ENCODE measurements at regions not wholly inside any gene's neighbourhood (a gene's known extent, or its start where the extent isn't known, plus 50 kb on each side); places are given as distances from the start of the nearest gene placed in this dataset.
"Not testable (repeated sequence)": the region's sequence is repeated elsewhere in the genome, so short reads cannot be mapped to it uniquely, and the experiment has no call there.

- no peak for ATAC-seq
- Histone ChIP-seq H3K4me1 (peaks cover 0 to 10% (median 0%) of the 10 kb centered on the region in 3 donors), H3K36me3 (no peaks in the 10 kb centered on the region), H3K27me3 (no peaks in the 10 kb centered on the region), H3K27ac (no peak overlapping the region), H3K4me3 (no peak overlapping the region), H3K9me3 (no peaks in the 10 kb centered on the region)
- WGBS, 2 donors (ENCODE audit: low coverage in 1 of 2) = 63 to 80% methylated on average over 1 to 2 of the region's 3 CpGs
- no peak for TF ChIP-seq EP300 (IDR thresholded peaks at IDR 0.05)
- no peak for TF ChIP-seq POLR2AphosphoS5 (IDR thresholded peaks at IDR 0.05)
- TF ChIP-seq CTCF (IDR thresholded peaks at IDR 0.05) = no peak
- no peak for TF ChIP-seq POLR2A (IDR thresholded peaks at IDR 0.05)
Measured at GRCh38 chr2:128513961-128514283, 195.3 kb upstream of the HS6ST1 start.

DNA sequence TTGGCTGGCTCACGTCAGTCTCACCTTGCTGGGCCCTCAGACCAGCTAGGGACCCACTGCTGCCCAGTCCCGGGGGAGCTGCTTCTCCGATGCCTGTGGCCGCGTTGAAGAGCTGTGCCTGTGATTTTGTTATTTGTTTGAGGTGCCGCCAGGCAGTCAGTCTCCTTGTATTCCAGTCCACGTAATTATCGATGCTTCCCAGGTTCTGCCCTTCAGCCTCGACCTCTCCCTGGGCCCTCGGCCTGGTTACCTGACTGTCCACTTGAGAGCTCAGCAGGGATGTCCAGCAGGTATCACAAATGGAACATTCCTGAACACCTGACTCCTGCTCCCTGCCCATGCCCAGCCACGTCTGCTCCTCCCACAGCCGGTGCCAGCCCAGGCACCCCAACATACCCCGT, 195.9 kb upstream of the HS6ST1 start:
- 96 to 98% methylated on average over 7 to 13 of the region's 13 CpGs for WGBS, 2 donors (ENCODE audit: low coverage in 1 of 2)
- Histone ChIP-seq H3K27ac (no peak overlapping the region), H3K27me3 (no peaks in the 10 kb centered on the region), H3K4me1 (peaks cover 0 to 10% (median 0%) of the 10 kb centered on the region in 3 donors), H3K4me3 (no peak overlapping the region), H3K36me3 (no peaks in the 10 kb centered on the region), H3K9me3 (no peaks in the 10 kb centered on the region)
- TF ChIP-seq CTCF (IDR thresholded peaks at IDR 0.05) (no peak), EP300 (IDR thresholded peaks at IDR 0.05) (no peak), POLR2AphosphoS5 (IDR thresholded peaks at IDR 0.05) (no peak), POLR2A (IDR thresholded peaks at IDR 0.05) (no peak)
- ATAC-seq = no peak

DNA sequence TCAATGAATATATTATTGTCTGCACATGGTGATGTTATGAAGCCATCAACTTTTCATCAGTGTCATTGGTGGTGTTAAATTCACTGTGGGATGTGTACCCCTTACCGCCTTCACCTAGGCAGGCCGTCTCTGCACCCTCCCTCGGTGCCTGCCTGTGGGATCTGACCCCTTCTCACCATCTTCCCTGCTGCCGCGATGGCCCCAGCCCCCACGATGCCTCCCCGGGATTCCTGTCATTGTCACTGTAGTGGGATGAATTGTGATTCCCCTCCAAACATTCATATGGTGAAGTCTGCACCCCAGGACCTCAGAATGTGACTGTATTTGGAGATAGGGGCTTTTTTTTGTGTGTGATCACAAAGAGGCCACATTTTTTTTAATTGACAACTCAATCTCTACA, 198.3 kb upstream of the HS6ST1 start:
- WGBS, 2 donors (ENCODE audit: low coverage in 1 of 2) = 60 to 68% methylated on average over 5 to 7 of the region's 7 CpGs
- H3K27me3 ChIP-seq = no peaks in the 10 kb centered on the region
- H3K27ac ChIP-seq = no peak overlapping the region
- TF ChIP-seq POLR2A (IDR thresholded peaks at IDR 0.05) = no peak
- no peak for TF ChIP-seq POLR2AphosphoS5 (IDR thresholded peaks at IDR 0.05)
- TF ChIP-seq CTCF (IDR thresholded peaks at IDR 0.05) = no peak
- TF ChIP-seq EP300 (IDR thresholded peaks at IDR 0.05) = no peak
- H3K36me3 ChIP-seq = no peaks in the 10 kb centered on the region
- peaks cover 0 to 10% (median 0%) of the 10 kb centered on the region in 3 donors for H3K4me1 ChIP-seq
- ATAC-seq = no peak
- no peaks in the 10 kb centered on the region for H3K9me3 ChIP-seq
- no peak overlapping the region for H3K4me3 ChIP-seq

DNA sequence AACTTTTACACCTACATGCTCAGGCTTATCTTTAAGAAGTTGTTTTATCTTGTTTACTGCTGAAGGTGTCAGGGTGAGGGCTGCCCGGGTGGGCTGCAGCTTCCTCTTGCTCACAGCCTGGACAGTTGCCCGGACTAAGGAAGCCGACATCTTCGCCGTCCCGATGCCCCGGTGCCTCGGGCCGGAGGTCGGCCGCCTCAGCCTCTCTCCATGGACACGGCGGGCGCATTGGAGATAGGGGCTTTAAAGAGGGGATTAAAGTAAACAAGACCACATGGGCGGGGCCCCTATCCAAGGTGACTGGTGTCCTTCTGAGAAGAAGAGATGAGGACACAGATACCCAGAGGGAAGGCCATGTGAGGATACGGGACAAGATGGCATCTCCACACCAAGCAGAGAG, 200.4 kb upstream of the HS6ST1 start:
- 82% methylated on average over 2 of the region's 16 CpGs; no CpG with 5 or more reads in 1 of the 2 donors for whole genome bisulfite sequencing, 2 donors (ENCODE audit: low coverage in 1 of 2)
- not testable (repeated sequence) for H3K27ac ChIP-seq, H3K4me1 ChIP-seq, H3K36me3 ChIP-seq, ATAC-seq, H3K9me3 ChIP-seq, H3K27me3 ChIP-seq, H3K4me3 ChIP-seq

- no peaks in the 10 kb centered on the region for H3K4me1 ChIP-seq
- ATAC-seq = no peak
- H3K4me3 ChIP-seq = no peak overlapping the region
- TF ChIP-seq CTCF (IDR thresholded peaks at IDR 0.05) (no peak), POLR2A (IDR thresholded peaks at IDR 0.05) (no peak), POLR2AphosphoS5 (IDR thresholded peaks at IDR 0.05) (no peak), EP300 (IDR thresholded peaks at IDR 0.05) (no peak)
- H3K9me3 ChIP-seq = no peaks in the 10 kb centered on the region
- H3K36me3 ChIP-seq = no peaks in the 10 kb centered on the region
- no peak overlapping the region for H3K27ac ChIP-seq
- no peaks in the 10 kb centered on the region for H3K27me3 ChIP-seq
- 89% methylated on average over 3 of the region's 6 CpGs; no CpG with 5 or more reads in 1 of the 2 donors for WGBS, 2 donors (ENCODE audit: low coverage in 1 of 2)
Measured at GRCh38 chr2:128519517-128520215, 201.0 kb upstream of the HS6ST1 start.

Data from gastroesophageal sphincter (tissue), 4 donors.